AG04450 (cell line): ENCODE measurements at regions not wholly inside any gene's neighbourhood (a gene's known extent, or its start where the extent isn't known, plus 50 kb on each side); places are given as distances from the start of the nearest gene placed in this dataset.
"Not testable (repeated sequence)": the region's sequence is repeated elsewhere in the genome, so short reads cannot be mapped to it uniquely, and the experiment has no call there.

Experiments used
- CTCF ChIA-PET: fragments of 300-600, 350-600 bp; formaldehyde crosslinking; extraction: SDS; loops from one replicate; lab custom pipeline; 2022; ENCODE audit warnings: antibody characterized with exemption, inconsistent platforms; lab: Charles Lee
- POLR2A ChIA-PET: fragments of 350-600 bp; formaldehyde crosslinking; extraction: SDS; loops from one replicate; lab custom pipeline; 2021; ENCODE audit warnings: antibody characterized with exemption, inconsistent platforms; lab: Yijun Ruan, JAX
- DNase-seq: peaks from one replicate; pipeline ENCODE4 v3.0.0-alpha.2; 2011; ENCODE audit warnings: low read depth, low spot score
- H3K27ac ChIP-seq: one replicate; pipeline ENCODE4 v1.5.1; 2012; ENCODE audit warnings: low read depth, low read length, control low read depth
- H3K27me3 ChIP-seq: one replicate; pipeline ENCODE4 v1.6.0; 2012; ENCODE audit warnings: low read length; ENCODE audit not compliant: control insufficient read depth, insufficient read depth
- H3K4me3 ChIP-seq: 2 replicates; pipeline ENCODE4 v1.5.1; 2011; ENCODE audit warnings: mild to moderate bottlenecking, low read depth, low read length, control low read depth
- H3K9me3 ChIP-seq: 2 replicates; pipeline ENCODE4 v1.5.1; 2012; ENCODE audit warnings: low read length; ENCODE audit not compliant: control insufficient read depth, insufficient read depth
- CTCF ChIP-seq: IDR thresholded peaks from 2 replicates; pipeline ENCODE4 v1.5.1; 2011; ENCODE audit warnings: low read depth, low read length, control low read depth, inconsistent platforms

GRCh38 chr9:7739595-7739994 is 60.0 kb downstream of the DMAC1 start:
- TF ChIP-seq CTCF = no peak

GRCh38 chr9:7735311-7735710 is 64.3 kb downstream of the DMAC1 start:
- ChIA-PET CTCF (no interaction called here), POLR2A (no interaction called here)
- no peak for TF ChIP-seq CTCF
- no peak for DNase-seq
- H3K9me3 ChIP-seq = no peaks in the 10 kb centered on the region
- no peaks in the 10 kb centered on the region for H3K27me3 ChIP-seq
- H3K27ac ChIP-seq = no peak overlapping the region
- no peak overlapping the region for H3K4me3 ChIP-seq

More at GRCh38 chr9:7739595-7739994, 60.0 kb downstream of the DMAC1 start:
- CTCF ChIA-PET = no interaction called here
- DNase-seq = no peak
- Histone ChIP-seq H3K27ac (no peak overlapping the region), H3K27me3 (no peaks in the 10 kb centered on the region), H3K9me3 (no peaks in the 10 kb centered on the region), H3K4me3 (no peak overlapping the region)
- POLR2A ChIA-PET = no interaction called here

GRCh38 chr9:7730164-7730445 is 69.5 kb downstream of the DMAC1 start:
- no peaks in the 10 kb centered on the region for H3K27me3 ChIP-seq
- CTCF ChIA-PET = no interaction called here
- H3K9me3 ChIP-seq = no peaks in the 10 kb centered on the region
- H3K4me3 ChIP-seq = no peak overlapping the region
- TF ChIP-seq CTCF = no peak
- POLR2A ChIA-PET = no interaction called here
- no peak for DNase-seq
- H3K27ac ChIP-seq = no peak overlapping the region

GRCh38 chr9:7729371-7730163 is 70.0 kb downstream of the DMAC1 start:
- Histone ChIP-seq H3K27ac (no peak overlapping the region), H3K4me3 (no peak overlapping the region), H3K9me3 (no peaks in the 10 kb centered on the region), H3K27me3 (no peaks in the 10 kb centered on the region)
- ChIA-PET POLR2A (no interaction called here), CTCF (no interaction called here)
- no peak for DNase-seq
- TF ChIP-seq CTCF = no peak

GRCh38 chr9:7721291-7721690 is 78.3 kb downstream of the DMAC1 start:
- CTCF ChIA-PET = no interaction called here
- POLR2A ChIA-PET = no interaction called here

GRCh38 chr9:7713088-7713487 is 86.5 kb downstream of the DMAC1 start:
- H3K4me3 ChIP-seq, DNase-seq, H3K27ac ChIP-seq, CTCF ChIA-PET, POLR2A ChIA-PET, H3K27me3 ChIP-seq, H3K9me3 ChIP-seq: not testable (repeated sequence)

More at GRCh38 chr9:7721291-7721690, 78.3 kb downstream of the DMAC1 start:
- no peak for DNase-seq
- no peaks in the 10 kb centered on the region for H3K27me3 ChIP-seq
- no peak for TF ChIP-seq CTCF
- H3K27ac ChIP-seq = no peak overlapping the region
- H3K4me3 ChIP-seq = no peak overlapping the region
- no peaks in the 10 kb centered on the region for H3K9me3 ChIP-seq
